ENCODE measurements at regions not wholly inside any gene's neighbourhood (a gene's known extent, or its start where the extent isn't known, plus 50 kb on each side); places are given as distances from the start of the nearest gene placed in this dataset.

- TF ChIP-seq CTCF (IDR thresholded peaks at IDR 0.05) (no peak), MAZ (IDR thresholded peaks at IDR 0.05; ENCODE audit: borderline replicate concordance, low read depth, low read length) (no peak), CHD4 (IDR thresholded peaks at IDR 0.05; ENCODE audit: borderline replicate concordance) (no peak), HOXB13 (CRISPR knock-in tag; IDR thresholded peaks at IDR 0.05; ENCODE audit: low read depth) (no peak), EP300 (IDR thresholded peaks at IDR 0.05) (no peak), RAD21 (conservative IDR thresholded peaks at IDR 0.05 in 1 of 2, IDR thresholded peaks at IDR 0.05 in 1 of 2) (no peak), PHF8 (IDR thresholded peaks at IDR 0.05; ENCODE audit: borderline replicate concordance, low read depth) (no peak), REST (IDR thresholded peaks at IDR 0.05) (no peak), RFX5 (IDR thresholded peaks at IDR 0.05) (no peak), CEBPB (IDR thresholded peaks at IDR 0.05) (no peak), USF2 (IDR thresholded peaks at IDR 0.05) (no peak)
Observed at GRCh38 chr2:142734231-142734630, 143.2 kb upstream of the KYNU start.

Data from A549 (cell line).